PC-9 (cell line): ENCODE measurements at regions not wholly inside any gene's neighbourhood (a gene's known extent, or its start where the extent isn't known, plus 50 kb on each side); places are given as distances from the start of the nearest gene placed in this dataset.

ENCODE experiments used
- EZH2 ChIP-seq: fragments of 200-600 bp; sonication (generic); IDR thresholded peaks from 2 replicates; pipeline ENCODE4 v1.8.0; 2017; ENCODE audit warnings: antibody characterized with exemption, low read depth
- TF ChIP-seq, protein P1 (sequence below): fragments of 200-600 bp; sonication (generic); conservative IDR thresholded peaks from 2 replicates; pipeline ENCODE4 v1.6.1; 2017; ENCODE audit warnings: mixed run types, antibody characterized with exemption, mild to moderate bottlenecking, moderate library complexity

- TF ChIP-seq, protein P1, sequence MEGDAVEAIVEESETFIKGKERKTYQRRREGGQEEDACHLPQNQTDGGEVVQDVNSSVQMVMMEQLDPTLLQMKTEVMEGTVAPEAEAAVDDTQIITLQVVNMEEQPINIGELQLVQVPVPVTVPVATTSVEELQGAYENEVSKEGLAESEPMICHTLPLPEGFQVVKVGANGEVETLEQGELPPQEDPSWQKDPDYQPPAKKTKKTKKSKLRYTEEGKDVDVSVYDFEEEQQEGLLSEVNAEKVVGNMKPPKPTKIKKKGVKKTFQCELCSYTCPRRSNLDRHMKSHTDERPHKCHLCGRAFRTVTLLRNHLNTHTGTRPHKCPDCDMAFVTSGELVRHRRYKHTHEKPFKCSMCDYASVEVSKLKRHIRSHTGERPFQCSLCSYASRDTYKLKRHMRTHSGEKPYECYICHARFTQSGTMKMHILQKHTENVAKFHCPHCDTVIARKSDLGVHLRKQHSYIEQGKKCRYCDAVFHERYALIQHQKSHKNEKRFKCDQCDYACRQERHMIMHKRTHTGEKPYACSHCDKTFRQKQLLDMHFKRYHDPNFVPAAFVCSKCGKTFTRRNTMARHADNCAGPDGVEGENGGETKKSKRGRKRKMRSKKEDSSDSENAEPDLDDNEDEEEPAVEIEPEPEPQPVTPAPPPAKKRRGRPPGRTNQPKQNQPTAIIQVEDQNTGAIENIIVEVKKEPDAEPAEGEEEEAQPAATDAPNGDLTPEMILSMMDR, result no peak
- no peak for TF ChIP-seq EZH2
Measured at GRCh38 chr15:47124430-47125102, 592.7 kb upstream of the SEMA6D start.
